Pulmonary artery endothelial cell (primary cell): ENCODE measurements at regions not wholly inside any gene's neighbourhood (a gene's known extent, or its start where the extent isn't known, plus 50 kb on each side); places are given as distances from the start of the nearest gene placed in this dataset.

Source experiments
- DNase-seq: peaks from one replicate; pipeline ENCODE4 v3.0.0-alpha.2; 2011; ENCODE audit warnings: low read depth, low spot score

GRCh38 chr13:73268306-73268705 lies 209.5 kb downstream of the KLF5 start:
- no peak for DNase-seq

GRCh38 chr13:73266640-73267180 lies 207.9 kb downstream of the KLF5 start:
- no peak for DNase-seq

GRCh38 chr13:73262862-73263627 lies 204.2 kb downstream of the KLF5 start:
- DNase-seq, result no peak

- DNase-seq, result no peak
These were observed 203.0 kb downstream of the KLF5 start for GRCh38 chr13:73261739-73262216.

DNA sequence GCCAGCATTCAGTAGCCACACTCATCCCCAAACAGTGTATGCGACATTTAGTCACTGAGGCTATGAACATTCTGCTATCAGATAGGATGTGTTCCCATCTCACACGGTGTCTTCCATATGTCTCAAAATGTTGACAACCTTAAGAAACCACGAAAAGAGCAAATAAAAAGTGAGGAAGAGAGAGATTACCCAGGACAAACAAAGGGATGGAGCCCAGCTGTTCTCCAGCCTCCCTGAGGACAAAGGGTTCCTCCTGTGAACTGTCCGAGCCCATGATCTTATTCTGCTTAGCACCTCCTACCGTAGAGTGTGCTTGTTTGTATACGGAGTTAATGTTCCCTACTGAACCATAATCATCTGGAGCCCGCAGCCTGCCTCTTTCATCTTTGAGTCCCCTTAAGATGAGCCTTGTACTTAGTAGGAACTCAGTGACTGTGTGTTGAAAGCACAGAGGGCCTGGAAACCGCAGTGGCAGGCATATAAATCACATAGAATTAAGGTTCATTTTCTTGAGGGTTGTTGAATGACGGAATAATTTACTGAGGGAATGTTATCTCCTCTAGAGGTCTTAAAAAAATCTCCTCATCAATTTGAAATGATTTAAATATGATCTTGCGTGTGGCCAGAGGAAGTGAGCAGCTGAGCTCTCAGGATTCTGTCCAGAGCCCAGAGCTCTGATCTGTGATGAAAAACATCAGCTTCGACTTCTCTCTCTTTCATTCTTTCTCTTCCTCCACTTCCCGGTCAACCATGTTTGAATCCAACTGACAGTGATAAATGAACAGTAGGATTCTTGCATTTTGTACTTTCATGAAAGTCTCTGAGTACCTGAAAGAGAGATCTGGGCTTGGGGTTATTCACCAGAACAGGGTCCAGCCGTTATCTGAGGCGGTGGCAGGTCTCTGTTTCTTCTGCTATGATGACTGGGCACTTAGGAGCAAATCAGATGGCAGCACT lies 200.5 kb downstream of the KLF5 start:
- DNase-seq, result no peak

DNA sequence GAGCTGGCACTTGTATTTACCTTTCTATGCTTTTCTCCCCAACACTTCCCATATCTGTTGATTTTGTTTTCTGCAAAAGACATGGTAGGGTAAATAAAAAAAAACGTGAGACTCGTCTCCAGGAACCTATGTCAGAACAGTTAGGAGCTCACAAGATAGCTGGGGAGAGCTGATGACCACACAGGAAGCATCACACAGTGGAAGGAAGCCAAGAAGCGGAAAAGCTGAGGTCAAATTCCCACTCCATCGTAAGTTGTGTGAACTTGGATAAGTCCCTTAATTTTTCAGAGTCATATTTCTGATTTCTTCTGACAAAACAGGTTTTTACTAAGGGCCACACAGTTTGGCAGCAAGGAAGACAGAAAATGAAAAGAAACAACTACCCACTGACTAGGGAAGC lies 199.6 kb downstream of the KLF5 start:
- DNase-seq, result no peak

DNA sequence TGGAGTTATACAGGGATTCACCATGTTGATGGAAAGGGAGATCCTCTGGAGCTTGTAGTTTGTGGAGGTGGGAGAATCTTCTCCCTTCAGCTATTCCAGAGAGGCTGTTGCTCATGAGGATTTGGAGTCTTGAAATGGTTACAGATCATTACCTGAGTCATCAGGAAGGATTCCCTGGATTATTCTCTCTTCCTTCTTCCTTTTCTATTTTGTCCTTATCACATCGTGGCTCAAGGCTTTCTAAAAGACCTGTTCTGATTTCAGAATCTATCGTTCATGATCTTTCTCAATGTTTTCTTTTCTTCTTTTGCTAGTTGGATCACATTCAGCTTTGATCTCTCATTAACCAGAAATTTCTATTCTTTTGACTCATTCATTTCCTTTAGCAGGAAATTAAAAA lies 196.0 kb downstream of the KLF5 start:
- DNase-seq, result no peak

- no peak for DNase-seq
These were observed 192.9 kb downstream of the KLF5 start for GRCh38 chr13:73251626-73252265.

GRCh38 chr13:73250061-73250460 lies 191.3 kb downstream of the KLF5 start:
- no peak for DNase-seq

- no peak for DNase-seq
These were observed 190.1 kb downstream of the KLF5 start for GRCh38 chr13:73248711-73249580.

DNA sequence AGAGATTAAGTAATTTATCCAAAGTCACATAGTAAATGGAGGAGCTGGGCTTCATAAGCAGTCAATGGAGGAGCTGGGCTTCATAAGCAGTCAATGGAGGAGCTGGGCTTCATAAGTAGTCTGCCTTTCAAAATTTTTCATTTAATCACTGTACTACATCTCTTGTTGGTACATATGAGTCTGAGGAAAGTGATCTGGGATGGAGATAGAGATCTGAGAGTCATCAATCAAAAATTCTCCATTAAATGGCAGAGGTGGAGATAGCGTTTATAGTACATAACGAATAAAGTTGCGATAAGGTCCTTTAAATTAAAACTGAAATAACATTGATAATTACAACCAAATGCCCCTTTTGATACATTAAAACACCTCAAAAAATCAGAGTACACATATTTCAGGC lies 189.3 kb downstream of the KLF5 start:
- no peak for DNase-seq

- no peak for DNase-seq
These were observed 186.4 kb downstream of the KLF5 start for GRCh38 chr13:73245246-73245645.

- no peak for DNase-seq
These were observed 185.7 kb downstream of the KLF5 start for GRCh38 chr13:73244467-73244866.

GRCh38 chr13:73242515-73243015 lies 183.8 kb downstream of the KLF5 start:
- DNase-seq, result no peak

DNA sequence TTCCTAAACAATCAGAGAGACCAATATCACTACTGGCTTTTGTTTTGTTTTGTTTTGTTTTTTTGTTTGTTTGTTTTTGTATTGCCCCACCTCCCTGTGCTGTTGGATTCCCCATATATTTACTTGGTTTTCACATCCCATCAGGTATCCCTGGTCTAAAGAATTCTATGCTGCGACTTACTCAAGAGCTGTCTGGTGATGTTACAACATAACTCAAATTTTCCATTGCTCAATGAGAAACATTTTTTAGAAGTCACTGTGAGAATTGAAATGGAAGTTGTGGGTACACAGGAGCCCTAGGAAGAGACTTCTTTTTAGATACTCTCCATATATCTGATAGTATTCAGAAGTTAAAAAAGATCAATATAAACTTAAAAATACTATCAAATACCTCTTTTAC lies 181.4 kb downstream of the KLF5 start:
- no peak for DNase-seq

GRCh38 chr13:73235385-73235784 lies 176.6 kb downstream of the KLF5 start:
- no peak for DNase-seq

DNA sequence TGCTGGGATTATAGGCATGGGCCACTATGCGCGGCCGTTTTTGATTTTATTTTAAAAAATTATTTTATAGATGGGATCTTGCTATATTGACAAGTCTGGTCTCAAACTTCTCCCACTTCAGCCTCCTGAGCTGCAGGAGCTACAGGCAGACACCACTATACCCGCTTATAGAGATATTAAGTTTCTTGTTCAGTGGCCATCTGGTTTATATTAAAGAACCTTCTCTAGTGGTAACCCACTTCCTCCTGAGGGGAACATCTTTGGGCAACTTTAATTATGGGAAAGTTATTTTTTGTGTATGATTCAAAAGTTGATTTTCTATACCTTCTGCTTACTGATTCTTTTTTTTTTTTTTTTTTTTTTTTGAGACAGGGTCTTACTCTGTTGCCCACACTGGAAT lies 172.7 kb downstream of the KLF5 start:
- no peak for DNase-seq

DNA sequence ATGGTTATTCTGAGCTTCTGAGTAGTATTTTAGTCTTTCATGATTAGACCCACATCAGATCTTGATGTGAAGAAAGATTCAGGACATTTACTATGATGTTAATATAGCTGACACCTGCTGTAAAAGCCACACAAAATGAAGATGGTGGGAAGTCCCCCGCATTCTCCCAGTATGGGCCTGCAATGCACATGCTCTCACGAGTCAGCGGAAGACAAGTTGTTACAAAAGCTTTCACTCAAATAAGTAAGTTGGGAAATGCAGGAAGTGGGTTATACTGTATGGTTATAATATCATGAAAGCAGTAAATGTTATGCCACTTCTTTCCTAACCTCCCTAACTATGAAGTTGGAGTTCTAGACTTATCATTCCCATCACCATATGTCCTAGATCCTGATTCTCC lies 171.9 kb downstream of the KLF5 start:
- no peak for DNase-seq

DNA sequence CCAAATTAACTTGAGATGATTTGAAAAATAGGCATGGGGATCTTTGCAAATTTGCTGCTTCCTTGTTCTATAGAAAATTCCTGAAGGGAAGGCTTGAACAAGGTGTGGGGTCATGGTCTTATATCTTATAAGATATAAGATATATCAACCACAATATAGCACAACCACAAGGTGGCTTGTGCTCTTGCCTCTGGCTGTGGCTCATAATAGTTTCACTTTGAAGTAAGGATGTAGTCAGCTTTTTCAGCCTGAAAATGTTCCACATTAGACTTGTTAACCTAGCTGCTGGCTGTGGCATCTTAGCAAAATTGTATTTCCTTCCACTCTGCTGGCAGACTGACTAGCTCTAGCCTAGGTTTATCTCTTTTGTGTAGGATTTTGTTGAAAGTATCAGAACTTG lies 169.7 kb downstream of the KLF5 start:
- DNase-seq, result no peak

DNA sequence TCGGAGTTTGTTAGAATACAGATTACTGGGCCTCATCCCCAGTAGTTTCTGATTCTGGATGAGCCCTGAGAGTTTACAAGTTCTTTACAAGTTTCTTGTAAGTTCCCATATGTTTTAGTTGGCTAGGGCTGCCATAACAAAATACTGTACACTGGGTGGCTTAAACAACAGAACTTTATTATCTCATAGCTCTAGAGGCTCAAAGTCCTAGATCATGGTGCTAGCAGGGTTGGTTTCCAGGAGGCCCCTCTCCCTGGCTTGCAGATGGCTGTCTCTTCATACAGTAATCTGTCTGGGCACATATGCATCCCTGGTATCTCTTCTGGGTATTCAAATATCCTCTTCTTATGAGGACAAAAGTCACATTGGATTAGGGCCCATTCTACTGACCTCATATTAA lies 167.2 kb downstream of the KLF5 start:
- no peak for DNase-seq

- DNase-seq, result no peak
These were observed 165.9 kb downstream of the KLF5 start for GRCh38 chr13:73224703-73225102.
